Panc1 (cell line): ENCODE measurements at regions not wholly inside any gene's neighbourhood (a gene's known extent, or its start where the extent isn't known, plus 50 kb on each side); places are given as distances from the start of the nearest gene placed in this dataset.

Experiments used
- CTCF ChIP-seq: fragments of 450-650 bp; IDR thresholded peaks from 2 replicates; pipeline ENCODE4 v1.5.1; 2017; ENCODE audit warnings: mild to moderate bottlenecking
- POLR2AphosphoS5 ChIP-seq: IDR thresholded peaks from 2 replicates; pipeline ENCODE4 v1.6.1; 2012; ENCODE audit warnings: mild to moderate bottlenecking, low read depth, low read length, moderate library complexity
- SIN3A ChIP-seq: IDR thresholded peaks from 2 replicates; pipeline ENCODE4 v1.6.1; 2012; ENCODE audit warnings: low read depth, mild to moderate bottlenecking, low read length, moderate library complexity, borderline replicate concordance; ENCODE audit not compliant: insufficient read depth
- TCF7L2 ChIP-seq: IDR thresholded peaks from 2 replicates; pipeline ENCODE4 v1.6.1; 2011; ENCODE audit warnings: mild to moderate bottlenecking, low read depth, low read length, inconsistent platforms

- TF ChIP-seq CTCF = no peak
- no peak for TF ChIP-seq POLR2AphosphoS5
- no peak for TF ChIP-seq TCF7L2
- TF ChIP-seq SIN3A = no peak
These were observed 166.2 kb upstream of the ADRA1D start for GRCh38 chr20:4415281-4415680.
